H1 (cell line): ENCODE measurements at regions not wholly inside any gene's neighbourhood (a gene's known extent, or its start where the extent isn't known, plus 50 kb on each side); places are given as distances from the start of the nearest gene placed in this dataset.

Source experiments
- JUND ChIP-seq: IDR thresholded peaks from 2 replicates; pipeline ENCODE4 v1.6.1; 2011; ENCODE audit warnings: mild to moderate bottlenecking, improper control_type of control experiment, low read length

GRCh38 chr6:135117413-135117968 lies 62.9 kb upstream of the HBS1L start (continued):
- no peak for TF ChIP-seq JUND
